Left renal cortex interstitium (tissue), 4 donors: ENCODE measurements at regions not wholly inside any gene's neighbourhood (a gene's known extent, or its start where the extent isn't known, plus 50 kb on each side); places are given as distances from the start of the nearest gene placed in this dataset.

Source experiments
- DNase-seq, 4 donors: peaks; one replicate each; pipeline ENCODE4 v3.0.0-alpha.2; 2013; ENCODE audit warnings: low read depth in 4 of 4, low spot score in 2 of 4, missing footprints in 1 of 4

DNA sequence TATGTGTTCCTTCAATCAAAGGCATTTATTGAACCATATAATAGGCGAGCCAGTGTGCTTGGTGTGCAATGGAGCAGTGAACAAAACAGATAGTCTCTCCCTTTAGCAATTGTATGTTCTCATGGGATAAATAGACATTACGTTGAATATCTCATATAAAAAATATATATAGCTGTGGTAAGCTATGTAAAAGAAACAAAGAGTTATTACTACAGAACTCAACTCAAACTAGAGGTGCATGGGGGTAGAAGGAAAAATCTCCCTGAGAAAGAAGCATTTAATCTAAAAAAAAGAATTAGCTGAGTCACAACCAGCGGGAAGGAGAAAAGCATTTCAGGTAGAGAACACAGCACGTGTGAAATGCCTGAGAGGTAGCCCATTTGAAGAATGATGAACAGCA lies 919.3 kb downstream of the CDH11 start:
- DNase-seq = no peak

DNA sequence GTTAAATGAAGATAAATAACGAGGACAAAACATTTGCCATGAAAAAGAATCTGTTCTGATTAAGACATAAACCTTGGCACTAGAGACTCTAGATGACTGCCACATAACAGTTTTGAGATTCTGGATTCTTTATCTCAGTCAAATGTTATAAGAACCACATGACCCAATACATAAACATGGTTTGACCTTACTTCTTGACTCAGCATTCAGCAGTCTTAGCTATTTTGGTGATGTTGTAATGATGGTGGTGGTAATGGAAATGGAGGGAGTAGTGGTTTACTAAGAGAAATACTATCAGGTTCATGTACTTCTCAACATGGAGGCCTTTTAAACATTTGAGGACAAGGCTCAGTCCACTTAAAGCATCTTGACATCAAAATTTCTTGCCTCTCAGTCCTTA lies 925.4 kb downstream of the CDH11 start:
- DNase-seq = no peak

DNA sequence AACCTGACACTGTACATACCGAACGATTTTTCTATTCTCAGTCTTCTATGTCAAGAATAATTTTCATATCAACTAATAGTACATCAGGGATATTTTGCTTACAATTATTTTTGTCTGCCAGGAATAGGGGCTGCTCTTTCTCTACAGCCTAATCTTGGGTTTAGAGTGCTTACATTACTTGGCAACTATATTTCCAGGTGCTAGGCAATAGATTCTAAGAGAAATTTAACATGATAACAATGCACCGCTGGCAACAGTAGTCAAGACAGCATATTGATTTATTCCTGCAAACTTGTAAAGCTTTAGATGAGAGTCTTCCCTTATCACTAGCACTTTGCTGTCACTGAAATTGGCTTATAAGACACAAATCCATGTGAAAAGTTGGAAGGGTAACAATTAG lies 935.9 kb downstream of the CDH11 start:
- no peak for DNase-seq

DNA sequence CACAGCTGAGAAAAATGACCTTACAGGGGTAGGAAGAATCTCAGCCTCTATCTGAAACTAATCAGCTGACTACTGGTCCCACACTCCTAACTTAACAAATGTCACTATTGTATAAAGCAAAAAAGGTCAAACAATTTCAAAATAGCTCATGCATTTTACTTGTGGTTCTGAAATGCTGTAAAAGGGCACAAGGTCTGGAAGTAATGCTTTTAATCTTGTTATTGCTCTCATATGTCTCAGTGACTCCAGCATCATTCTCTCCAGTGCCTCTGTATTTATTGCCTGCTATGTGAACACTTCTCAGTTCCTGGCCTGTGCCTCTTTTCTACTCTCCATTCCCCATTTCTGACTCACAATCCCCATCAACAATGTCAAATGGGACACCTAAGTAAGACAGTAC lies 937.7 kb downstream of the CDH11 start:
- no peak for DNase-seq

DNA sequence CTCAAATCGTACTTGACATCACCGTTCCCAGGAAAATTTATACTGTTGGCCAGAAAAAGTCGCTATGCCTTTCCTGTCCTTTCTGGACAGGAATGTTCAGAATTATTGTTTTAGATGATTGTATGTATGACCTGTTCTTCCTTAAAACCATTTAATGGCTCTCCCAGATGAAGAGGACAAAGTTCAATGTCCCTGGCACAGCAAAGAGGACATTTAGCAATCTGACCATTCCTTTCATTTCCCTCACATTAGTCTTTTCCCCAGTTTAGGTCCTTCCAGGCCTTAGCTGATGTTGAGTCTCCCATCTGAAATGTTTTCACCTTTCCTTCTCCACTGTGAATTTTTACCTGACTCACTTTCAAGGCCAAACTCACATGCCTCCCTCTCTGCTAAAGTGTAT lies 938.9 kb downstream of the CDH11 start:
- no peak for DNase-seq

DNA sequence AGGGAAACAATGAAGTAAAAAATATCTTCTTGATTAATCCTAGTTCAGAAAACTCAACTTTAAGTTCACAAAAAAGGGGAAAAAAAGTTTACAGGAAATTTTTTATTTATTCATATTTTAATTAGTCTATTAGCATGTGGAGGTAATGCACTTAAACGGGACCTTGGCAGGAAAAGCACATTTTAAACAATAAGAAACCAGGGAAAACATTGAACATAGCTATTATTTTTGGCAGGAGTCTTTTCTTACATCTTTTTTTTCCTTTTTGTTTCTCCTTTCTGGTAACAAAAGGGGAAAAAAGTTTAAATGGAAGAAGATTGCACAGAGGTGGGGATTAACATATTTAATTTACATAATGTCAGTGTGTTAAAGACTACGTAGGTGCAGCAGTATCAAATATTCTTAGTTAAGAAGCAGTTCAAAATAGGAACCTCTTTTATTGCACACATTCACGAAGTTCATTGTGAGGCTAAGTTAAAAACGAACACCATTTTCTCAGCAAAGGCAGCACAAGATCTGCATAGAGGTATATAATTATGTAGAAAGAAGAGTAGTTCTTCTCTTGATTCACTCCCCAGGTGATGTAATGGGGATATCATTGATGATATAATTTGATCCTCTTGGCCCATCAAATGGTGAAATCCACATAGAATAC lies 940.5 kb downstream of the CDH11 start:
- DNase-seq = no peak

DNA sequence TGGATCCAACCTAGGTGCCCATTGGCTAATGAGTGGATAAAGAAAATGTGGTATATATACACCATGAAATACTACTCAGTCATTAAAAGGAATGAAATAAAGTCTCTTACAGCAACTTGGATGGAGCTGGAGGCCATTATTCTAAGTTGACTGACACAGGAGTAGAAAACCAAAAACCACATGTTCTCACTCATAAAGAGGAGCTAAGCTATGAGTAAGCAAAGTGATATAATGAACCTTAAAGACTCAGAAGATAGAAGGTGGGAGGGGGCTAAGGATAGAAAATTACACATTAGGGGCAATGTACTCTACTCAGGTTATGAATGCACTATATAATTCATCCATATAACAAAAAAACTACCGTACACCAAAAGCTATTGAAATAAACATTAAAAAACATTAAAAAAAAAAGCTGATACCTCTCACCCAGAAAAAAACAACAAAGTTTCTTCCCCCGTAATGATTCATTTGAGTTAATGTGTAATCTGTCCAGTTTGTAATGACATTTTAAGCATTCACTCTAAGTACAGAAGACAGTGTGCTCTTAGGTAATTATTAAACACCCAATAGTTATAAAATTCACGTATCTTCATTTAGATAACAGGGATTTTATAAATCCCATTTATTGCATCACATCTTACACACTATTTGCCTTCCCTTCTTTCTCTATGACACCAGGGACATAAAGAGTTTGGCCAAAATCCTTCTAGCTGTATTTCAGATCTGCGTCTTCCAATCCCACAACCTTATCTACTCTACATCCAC lies 941.5 kb downstream of the CDH11 start:
- DNase-seq = no peak

DNA sequence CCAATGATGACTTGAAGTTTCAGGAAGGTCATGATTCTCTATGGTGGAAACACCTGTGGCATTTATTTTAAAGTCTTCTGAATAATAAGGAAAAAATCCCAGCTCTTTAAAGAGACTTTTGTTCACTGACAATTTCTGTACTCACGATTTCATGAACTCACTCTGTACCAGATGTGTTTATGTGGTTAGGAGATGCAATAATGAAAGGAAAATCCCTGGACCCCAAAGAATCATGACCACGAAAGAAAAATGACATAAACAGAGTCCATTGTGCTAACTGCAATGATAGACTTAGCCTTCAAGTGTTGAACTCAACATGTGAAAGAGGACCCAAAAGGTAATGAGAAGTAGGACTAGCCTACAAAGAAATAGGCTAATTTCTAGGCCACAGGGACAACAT lies 947.5 kb downstream of the CDH11 start:
- DNase-seq = no peak

DNA sequence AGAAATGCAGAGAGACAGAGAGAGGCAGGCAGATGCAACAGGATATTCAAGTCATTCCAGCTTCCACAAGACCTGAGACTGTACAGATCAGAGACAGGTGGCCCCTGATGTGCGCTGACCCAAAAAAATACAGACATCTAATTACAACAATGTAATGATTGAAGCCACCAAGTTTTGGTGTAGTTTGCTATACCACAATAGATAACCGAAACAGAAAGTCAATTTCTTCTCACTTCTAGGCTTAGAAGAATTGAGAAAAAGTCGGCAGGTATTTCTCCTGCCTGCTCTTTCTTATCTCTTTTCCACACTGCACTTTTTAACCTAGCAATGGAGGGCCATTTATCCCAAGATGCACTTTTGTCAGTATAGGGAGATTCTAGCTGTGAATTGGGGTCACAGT lies 949.2 kb downstream of the CDH11 start:
- no peak for DNase-seq

DNA sequence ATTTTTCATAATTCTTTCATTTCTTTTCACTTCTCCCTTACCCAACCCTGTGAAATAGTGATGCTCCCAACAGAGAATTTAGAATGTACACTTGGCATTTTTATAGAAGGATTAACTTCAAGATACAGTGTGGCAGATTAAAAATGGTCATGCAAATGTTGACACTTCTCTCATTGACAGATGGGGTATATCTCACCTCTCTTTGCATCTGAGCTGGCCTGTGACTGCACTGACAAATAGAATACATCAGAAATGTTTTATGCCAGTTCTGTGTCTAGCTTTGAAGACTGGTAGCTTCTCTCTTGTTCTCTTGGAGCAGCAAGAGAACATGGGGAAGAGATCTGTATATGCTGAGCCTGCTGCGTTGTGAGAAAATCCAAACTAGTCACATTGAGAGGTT lies 949.6 kb downstream of the CDH11 start:
- DNase-seq = no peak

DNA sequence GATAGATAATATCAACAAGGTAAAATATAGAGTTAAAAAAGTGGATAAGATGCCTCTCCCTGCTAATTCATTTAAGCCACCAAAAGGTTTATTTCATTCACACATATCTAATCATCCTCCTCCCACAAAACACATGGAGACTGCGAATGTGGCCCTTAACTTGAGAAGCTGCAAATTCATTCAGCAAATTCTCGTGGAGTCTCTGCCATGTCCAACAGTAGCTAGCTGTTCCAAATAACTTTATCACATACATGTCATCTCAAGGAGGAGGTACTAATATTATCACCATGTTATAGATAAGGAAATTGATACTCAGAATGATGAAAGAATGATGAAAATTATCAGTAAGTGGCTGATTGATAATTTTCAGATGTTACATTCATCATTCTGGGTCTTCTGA lies 950.2 kb downstream of the CDH11 start:
- no peak for DNase-seq

DNA sequence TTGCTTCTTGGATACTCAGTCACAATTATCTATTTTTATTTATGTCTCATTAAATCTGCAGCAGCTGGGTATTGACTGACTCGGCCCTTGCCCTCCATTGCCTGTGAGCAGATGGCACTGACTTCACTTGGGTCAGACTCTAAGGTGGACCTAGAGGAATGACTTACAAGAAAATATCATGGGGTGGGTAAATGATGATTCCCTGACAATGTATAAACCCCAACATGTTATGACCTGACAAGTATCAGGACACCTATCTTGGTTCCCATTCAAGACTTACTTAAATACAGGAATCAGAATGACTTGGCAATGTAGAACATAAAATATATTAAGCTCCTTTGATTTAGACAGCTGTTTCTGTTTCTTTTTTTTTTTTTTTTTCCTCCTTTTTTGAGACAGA lies 953.5 kb downstream of the CDH11 start:
- no peak for DNase-seq

DNA sequence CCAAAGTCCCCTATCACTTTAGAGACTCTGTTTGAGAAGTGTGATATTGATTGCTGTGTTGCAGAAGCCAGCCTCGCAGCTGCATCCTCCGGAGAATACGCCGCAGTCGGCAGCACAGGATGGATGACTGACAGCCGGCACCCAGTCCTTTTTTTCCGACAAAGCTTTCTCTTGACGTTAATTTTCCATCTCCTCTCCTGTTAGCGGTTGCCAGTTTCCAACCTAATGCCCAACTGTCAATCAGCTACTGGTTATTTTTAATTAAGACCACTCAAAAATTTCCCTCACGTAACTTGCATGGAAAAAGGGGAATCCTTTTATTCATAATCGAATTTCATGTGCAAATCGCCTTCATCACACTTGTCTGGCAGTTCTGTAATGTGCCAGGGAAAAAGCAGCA lies 953.9 kb downstream of the CDH11 start:
- no peak for DNase-seq

DNA sequence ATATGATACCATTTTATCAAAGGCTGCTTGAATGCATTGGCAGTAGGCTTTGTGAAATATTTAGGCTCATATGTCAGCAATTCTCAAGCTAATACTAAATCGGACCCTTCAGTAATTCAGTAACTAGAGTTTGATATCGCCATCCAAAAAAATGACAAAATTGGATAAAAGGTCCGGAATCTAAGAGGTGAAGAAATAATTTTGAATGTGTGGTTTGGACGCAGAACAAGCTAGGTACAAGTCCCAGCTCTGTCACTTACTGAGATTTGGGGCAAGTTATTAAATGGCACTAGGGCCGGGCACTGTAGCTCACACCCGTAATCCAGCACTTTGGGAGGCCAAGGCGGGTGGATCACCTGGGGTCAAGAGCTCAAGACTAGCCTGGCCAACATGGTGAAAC lies 956.5 kb downstream of the CDH11 start:
- DNase-seq = no peak

DNA sequence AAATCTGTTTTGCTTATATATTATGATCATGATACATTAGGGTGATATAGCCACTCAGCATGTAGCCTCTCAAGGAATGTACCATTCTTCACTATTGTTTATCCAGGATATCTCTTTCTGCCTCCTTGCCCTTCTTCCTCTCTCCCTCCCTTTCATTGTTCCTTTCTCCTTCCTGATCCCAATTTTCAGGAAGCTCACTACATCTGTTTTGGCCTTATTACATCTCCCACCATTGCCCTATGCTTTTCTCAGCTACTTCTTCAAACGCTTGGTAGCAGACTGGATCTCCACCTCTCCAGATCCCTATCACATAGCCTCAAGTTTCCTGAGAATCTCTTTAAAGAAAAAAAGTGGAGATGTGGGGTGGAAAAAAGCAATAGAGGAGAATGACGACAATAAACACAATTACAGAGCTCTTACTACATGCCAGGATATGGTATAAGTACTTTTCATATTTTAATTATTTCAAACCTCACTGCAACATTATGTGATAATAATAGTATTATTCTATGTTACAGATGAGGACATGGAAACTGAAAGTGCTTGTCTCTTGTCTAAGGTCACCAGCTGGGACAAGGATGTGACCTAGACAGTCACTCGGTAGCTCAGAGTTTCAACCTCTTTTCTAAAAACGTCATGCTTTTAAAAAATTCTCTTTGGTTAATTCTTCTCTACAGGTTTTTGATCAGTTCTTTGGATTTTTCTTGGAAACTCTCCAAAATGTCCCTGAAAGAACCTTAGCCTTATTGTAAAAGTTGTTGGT lies 959.1 kb downstream of the CDH11 start:
- no peak for DNase-seq

DNA sequence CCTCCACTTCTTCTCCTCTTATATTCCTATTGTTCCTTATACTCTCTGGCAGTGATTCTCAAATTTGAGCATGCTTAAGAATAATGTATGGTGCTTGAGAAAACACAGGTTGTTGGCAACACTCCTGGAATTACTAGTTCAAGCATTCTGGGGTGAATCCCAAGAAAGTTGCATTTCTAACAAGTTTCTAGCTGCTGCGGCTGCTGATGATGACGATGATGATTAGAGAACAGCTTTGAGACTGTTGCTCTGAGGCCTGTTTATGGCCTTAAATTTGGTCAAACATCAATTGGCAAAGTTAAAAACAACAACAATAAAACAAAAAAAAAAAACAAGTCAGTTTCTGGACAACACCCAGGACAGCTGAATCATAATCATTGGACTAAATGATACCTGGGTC lies 961.9 kb downstream of the CDH11 start:
- DNase-seq = no peak

DNA sequence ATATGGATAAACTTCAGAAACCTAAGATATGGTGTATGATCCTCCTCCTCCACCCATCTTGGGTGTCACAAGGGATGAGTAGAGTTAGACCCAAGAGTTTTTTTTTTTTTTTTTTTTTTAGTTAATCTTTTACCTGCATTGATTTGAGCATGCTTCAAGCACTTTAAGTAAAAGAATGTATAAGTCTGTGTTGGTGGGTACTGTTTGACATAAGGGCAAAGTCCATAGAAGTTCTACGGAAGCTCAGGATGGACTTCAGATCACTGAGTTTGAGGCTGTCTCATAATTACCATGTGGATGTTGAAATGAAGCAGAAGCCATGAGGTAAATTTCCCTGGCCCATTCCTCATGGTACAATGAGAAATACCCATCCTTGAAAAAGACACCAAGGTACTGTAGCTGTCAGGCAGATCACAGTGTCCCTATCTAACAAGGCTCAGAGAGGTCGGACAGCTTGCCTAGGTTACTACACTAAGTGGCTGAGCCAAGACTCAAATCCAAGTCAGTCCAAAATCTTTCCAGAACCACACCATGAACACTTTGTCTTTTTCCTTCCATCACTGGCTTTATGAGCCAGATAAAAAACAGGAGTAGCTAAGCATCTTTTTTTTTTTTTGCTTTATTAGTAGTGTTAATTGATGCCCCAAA lies 962.8 kb downstream of the CDH11 start:
- no peak for DNase-seq

DNA sequence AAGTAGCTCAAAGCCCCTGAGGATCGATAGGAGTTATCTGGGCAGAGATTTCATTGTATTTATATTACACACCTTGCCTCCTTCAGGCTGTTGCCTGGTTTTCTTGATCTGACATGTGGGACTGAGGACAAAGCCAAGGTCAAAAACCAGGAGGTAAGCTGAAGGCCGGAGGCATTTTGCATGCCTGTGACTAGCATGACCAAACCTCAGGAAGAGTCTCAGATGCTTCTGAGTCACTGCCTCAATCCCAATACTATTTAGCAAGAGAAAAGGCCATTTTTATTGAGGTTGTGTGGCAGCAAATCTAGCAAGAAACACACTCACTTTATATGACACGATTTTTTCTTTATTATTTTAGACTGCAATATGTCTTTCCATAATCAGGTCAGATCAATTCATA lies 968.1 kb downstream of the CDH11 start:
- no peak for DNase-seq

DNA sequence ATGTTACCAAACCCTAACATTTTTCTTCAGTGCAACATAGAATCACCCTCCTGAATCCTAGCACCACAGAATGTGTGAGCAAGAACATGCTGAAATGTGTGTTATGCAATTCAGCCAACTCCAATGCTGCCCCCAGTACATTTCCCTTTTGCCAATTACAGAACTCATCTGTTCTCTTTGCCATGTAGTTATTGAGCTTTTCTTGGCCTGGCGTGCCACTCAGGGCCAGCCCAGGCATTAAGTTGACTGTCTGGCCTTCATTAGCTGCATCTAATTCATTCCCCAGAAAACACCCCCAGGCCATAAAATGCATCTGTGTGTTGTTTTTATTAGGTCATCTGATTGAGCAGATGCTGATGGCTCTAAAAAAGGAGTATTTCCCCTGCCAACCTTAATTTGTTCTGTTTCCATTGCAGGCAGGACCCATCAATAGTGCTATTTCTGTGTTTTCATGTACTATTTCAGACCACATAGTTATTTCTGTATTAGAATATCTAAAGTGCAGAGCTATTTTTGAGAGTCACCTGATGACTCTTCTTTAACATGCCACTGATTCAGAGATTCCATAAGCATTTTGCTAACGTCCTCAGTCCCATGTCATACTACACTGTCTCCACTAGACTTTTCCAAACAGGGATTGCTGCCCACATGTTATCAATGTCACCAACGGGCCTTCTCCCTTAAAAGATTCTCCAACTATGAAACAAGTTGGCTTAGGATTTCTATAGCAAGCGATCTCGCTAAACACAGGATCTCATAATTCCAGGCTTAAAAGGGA lies 969.7 kb downstream of the CDH11 start:
- DNase-seq = no peak

DNA sequence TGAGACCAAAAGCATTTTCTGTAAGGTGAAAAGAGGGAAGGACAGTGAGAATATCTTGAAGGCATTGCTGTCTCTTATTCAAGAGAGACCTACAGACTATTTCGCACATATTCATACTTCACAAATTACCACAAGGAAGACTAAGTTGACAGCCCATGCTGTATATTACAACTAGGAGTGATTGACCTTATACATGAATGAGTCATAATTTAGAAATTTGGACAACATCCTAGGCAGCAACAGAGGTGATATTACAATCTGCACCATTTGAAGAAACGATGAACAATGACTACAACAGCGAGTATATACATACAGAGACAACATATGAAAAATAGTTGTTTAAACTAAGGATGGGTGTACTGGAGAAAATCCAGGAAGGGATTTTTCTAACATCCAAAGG lies 971.7 kb downstream of the CDH11 start:
- no peak for DNase-seq

DNA sequence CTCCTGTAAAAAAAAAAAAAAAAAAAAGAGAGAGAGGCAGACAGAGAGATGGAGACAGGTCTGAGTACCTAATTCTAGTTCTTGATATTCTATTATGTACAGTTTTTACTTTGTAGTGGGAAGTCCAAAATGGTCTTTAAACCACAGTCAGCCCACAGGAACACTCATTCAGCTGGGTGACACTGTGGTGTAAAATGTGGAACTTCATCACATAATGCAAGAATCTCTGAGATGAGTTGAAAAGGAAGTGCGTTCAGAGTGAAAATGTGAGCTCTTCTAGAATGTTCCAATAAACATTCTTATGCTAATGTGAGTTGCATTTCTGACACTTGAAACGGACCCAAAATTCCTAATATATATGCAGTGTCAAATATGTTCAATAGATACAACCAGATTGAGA lies 972.1 kb downstream of the CDH11 start:
- DNase-seq = no peak
